Activated CD4-positive, alpha-beta T cell treated with anti-CD3 and anti-CD28 coated beads, Interleukin-2, amount 50 U/mL, for 48 hours (primary cell): ENCODE measurements at regions not wholly inside any gene's neighbourhood (a gene's known extent, or its start where the extent isn't known, plus 50 kb on each side); places are given as distances from the start of the nearest gene placed in this dataset.

ENCODE experiments used
- DNase-seq, 2 experiments: peaks; one replicate each; pipeline ENCODE4 v3.0.0-alpha.2; 2020

GRCh38 chr7:26011039-26011696, 140.8 kb upstream of the NFE2L3 start:
- no peak for DNase-seq

GRCh38 chr7:26013551-26014083, 138.4 kb upstream of the NFE2L3 start:
- DNase-seq: no peak

GRCh38 chr7:26022982-26023381, 129.0 kb upstream of the NFE2L3 start:
- no peak for DNase-seq

GRCh38 chr7:26029911-26030310, 122.1 kb upstream of the NFE2L3 start:
- no peak for DNase-seq

GRCh38 chr7:26034391-26034790, 117.6 kb upstream of the NFE2L3 start:
- DNase-seq: no peak

GRCh38 chr7:26035552-26035951, 116.4 kb upstream of the NFE2L3 start:
- no peak for DNase-seq

- DNase-seq: no peak
These were observed 115.9 kb upstream of the NFE2L3 start for GRCh38 chr7:26036092-26036491.

- no peak for DNase-seq
These were observed 113.6 kb upstream of the NFE2L3 start for GRCh38 chr7:26038201-26038990.

- no peak for DNase-seq
These were observed 111.9 kb upstream of the NFE2L3 start for GRCh38 chr7:26040085-26040484.

GRCh38 chr7:26042237-26042636, 109.8 kb upstream of the NFE2L3 start:
- no peak for DNase-seq

GRCh38 chr7:26043801-26044200, 108.2 kb upstream of the NFE2L3 start:
- DNase-seq: no peak

- DNase-seq: no peak
These were observed 107.7 kb upstream of the NFE2L3 start for GRCh38 chr7:26044320-26044719.

GRCh38 chr7:26046150-26046549, 105.8 kb upstream of the NFE2L3 start:
- DNase-seq: no peak

GRCh38 chr7:26046878-26047277, 105.1 kb upstream of the NFE2L3 start:
- DNase-seq: no peak

- no peak for DNase-seq
These were observed 103.3 kb upstream of the NFE2L3 start for GRCh38 chr7:26048663-26049062.

- DNase-seq: no peak
These were observed 102.9 kb upstream of the NFE2L3 start for GRCh38 chr7:26049081-26049480.

- DNase-seq: no peak
These were observed 101.0 kb upstream of the NFE2L3 start for GRCh38 chr7:26051021-26051420.

- DNase-seq: no peak
These were observed 99.3 kb upstream of the NFE2L3 start for GRCh38 chr7:26052706-26053105.

- no peak for DNase-seq
These were observed 97.6 kb upstream of the NFE2L3 start for GRCh38 chr7:26054386-26054785.

GRCh38 chr7:26055241-26055640, 96.8 kb upstream of the NFE2L3 start:
- DNase-seq: no peak

- no peak for DNase-seq
These were observed 91.0 kb upstream of the NFE2L3 start for GRCh38 chr7:26060733-26061677.

GRCh38 chr7:26061678-26062603, 90.1 kb upstream of the NFE2L3 start:
- DNase-seq: peak; percentile 78 to 85
